Fibroblast of the conjunctiva (primary cell): ENCODE measurements at regions not wholly inside any gene's neighbourhood (a gene's known extent, or its start where the extent isn't known, plus 50 kb on each side); places are given as distances from the start of the nearest gene placed in this dataset.

ENCODE experiments used
- DNase-seq: peaks from one replicate; pipeline ENCODE4 v3.0.0-alpha.2; 2010; ENCODE audit warnings: low read depth

DNA sequence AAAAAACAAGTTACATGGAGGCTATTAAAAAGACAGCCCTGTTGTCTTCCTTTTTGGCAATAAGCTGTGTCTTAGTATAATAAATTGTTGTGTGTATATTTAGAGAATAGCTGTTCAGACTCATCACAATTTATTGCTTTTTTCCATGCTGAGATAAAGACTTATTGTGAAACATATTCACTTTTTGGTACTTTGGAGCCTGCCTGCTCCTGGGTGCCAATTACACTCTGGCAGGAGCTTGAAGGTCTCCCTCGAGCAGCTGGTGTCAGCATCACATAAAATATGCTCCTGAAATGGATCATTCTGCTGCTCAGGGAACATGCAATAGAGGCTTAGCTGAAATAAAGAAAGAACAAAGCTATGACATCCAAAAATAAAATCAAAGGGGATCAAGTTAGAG is 211.6 kb upstream of the DKK2 start:
- no peak for DNase-seq

DNA sequence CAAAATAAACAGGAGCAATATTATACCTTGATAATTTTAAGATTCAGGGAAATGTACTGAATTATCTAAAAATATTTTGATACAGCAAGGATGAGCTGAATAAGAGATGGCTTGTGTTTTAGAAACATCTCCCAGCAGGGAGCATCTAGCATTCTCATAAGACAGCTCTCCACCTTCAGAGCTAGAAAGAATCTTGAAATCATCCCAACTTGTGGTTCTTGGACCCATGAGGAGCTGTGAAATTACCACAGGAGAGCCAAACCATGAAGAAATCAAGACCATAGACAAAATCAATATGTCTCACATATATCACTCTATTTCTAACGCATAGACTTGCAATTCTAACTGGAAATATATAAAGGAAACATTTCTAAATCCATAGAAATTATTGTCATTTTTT is 210.6 kb upstream of the DKK2 start:
- DNase-seq: no peak

DNA sequence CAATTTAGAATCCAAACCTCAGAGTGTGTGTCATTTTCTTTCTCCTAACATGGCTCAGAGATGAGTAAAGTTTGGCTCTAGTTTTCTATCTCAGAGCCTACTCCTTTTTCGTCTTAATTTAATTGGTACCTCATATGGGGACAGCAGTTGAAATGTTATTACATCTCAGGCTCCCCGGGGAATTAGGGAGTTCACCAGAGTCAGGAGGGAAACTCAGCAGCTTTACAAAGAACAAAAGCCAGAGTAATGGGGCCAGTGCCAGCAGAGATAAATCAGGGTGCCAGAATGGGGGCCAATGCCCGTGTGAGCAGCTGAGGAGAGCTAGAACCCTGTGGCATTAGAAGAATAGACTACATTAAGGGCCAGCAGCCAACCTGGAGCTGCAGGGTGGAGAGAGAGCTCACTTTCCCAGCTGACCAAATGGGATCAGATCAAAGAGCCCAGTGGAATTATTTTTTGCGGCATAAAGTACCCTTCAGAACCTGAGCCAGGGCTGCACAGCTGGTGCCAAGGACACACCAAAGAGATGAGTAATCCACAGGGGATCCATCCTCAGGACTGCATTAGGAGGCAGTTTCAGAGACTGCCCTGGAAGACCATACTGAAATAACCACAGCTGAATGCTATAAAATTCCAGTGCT is 207.1 kb upstream of the DKK2 start:
- no peak for DNase-seq

DNA sequence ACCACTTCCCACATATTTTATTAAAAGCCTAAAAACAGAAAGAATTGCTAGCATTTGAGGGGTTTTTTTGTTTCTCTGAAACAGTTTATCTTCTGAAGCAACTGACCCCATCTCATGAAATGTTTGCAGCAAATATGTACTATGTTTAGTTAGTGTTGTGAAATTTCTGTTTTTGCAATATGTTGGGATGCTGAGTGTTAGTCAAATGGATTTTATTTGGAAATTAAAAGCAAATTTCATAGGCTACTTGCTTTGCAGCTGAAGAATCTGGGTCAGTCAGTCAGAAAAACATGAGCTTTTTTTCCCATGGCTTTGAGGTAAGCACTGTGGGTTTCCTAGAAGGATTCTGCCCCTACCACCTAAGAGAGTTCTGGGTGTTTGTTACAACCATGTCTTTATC is 184.9 kb upstream of the DKK2 start:
- no peak for DNase-seq

DNA sequence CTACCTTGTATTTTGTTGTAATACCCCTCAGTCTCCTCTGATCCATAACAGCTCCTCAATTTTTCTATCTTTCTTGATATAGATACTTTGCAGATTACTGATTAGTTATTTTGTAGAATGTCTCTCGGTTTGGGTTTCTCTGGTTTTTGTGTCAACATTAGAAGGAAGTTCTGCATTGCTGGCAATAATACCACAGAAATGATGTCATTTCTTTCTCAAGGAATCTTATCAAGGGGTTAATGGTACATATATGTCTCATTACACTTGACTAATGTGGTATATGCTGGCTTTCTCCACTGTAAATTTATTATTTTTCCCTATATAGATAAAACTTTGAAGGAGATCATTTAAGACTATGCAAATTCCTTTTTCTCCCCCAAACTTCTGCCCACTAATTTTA is 183.6 kb upstream of the DKK2 start:
- no peak for DNase-seq

DNA sequence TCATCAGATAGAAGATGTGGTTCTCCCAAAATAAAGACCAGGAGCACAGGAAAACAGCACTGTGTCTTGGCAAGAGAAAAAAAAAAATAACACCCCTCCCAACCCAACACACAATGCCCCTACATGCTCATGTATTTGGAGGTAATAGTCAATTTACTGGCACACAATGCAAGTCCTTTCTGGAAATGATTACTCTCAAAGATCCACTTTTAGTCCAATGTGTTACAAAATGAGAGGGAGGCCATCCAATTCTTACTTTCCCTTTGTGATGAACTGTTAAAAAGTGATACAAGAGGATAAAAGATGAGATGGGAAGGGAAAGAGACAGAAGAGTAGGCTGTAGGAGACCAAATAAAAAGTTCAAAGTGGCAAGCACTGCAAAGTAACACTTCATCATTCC is 180.3 kb upstream of the DKK2 start:
- DNase-seq: no peak

DNA sequence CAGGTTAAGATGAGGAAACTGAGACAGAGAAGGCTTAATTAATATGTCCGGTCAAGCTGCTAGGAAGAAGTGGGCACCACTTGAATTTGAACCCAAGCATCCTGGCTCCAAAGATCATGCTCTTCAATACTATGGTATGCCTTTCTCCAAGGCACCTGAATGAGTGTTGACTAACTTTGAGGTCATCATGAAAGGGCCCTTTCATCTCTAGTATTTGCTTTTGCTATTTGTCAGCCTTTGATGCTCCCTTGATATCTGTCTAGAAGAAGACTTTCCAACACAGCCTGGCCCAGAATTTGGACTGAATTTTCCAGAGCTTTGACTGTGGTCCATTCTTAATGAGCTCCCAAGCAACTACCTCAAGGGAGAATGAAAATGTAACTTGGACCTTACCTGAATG is 179.1 kb upstream of the DKK2 start:
- no peak for DNase-seq

DNA sequence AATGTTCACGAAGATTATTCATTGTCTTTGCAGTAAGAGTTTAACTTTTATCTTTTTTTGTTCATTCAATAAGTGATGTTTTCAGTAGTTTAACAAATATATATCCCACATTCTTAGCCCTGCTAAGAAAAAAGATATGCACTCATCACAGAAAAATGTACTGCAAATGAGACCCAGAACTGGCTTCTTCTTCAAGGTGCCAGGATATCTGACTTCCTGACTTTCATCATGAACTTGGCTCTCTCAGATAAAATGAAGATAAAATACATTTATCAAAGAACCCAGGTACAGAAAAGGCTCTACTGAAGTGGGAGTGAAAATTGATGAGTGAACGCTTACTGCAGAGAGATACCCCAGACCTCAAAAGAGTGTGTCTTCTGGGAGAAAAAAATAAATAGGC is 177.8 kb upstream of the DKK2 start:
- no peak for DNase-seq

DNA sequence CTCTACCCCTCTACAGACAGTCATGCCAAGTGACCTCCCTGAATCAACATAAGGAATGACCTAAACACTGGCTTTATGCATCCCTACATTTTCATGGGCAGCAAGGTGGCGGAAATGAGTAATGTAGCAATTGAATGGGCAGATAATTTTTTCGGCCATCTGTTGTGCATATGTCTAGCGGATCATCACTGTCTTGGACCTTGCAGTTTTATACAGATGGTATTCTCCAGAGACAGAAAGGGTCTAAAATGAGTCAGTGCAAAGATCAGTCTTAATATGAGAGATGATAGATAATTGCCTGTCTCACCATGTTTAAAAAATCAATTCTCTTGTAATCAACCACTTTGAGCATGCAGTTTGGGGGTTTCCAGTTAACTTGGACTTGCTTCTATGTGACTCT is 177.3 kb upstream of the DKK2 start:
- DNase-seq: no peak

DNA sequence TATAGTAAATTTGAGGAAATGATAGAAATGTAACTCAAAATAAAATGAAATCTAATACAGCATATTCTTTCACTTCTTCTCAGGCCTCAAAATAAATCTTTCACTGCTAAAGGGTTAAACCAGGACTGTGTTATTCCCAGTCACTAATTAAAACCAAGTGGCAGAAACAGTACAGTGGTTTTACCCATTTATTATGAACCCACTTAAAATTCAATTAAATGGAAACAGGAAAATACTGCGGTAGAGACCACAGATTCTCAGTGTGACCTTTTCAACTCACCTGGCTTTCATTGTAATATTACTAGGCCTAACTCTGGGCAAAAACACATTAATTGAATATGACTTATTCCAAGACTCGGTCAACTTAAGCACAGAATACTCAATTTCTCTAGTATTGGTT is 176.5 kb upstream of the DKK2 start:
- DNase-seq: no peak

DNA sequence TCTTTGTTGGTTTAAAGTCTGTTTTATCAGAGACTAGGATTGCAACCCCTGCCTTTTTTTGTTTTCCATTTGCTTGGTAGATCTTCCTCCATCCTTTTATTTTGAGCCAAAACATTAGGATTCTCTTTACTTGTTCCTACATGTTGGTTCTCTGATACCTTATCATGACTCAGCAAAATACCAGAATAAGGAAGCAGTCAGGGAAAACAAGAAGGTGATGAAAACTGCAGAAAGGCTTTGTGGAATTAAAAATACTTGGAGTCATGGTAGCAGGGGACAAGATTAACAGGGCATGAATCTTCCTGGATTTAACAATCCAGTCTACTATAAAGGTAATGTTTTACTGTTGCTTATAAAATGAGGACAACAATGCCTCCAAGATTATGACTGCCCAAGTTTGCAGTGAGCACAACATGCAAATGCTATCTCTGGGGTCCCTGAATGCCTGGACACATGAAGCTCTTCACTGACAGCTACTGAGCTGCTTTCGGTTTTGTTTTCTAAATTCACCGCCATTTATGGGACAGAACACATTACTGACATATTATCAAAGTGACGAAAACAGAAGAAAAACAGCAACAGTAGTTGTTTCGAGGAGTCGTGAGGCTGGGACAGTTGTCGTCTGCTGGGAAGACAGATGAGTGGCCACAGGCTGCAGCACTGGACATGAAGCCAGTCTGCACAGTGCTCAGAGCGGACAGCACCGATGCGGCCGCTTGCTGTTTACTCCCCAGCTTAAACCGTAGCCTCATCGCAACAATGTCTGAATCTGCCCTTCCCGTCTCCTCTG is 174.5 kb upstream of the DKK2 start:
- no peak for DNase-seq

DNA sequence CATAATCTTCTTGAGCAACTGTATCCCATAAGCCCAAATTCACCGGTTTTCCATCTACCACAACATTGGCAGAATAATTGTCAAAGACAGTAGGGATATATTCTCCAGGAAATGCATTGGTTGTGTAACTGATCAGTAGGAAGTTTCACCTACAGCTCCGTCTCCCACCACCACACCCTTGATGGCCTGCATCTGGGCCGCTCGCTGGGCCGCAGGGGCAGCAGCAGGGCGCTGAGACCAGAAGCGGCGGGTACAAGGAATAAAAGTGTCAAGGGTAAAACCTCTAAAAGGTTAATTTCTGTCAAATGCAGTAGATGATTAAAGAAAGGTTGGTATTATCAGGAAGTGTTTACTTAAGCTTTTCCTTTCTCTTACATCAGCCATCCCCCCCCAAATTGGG is 167.6 kb upstream of the DKK2 start:
- no peak for DNase-seq

DNA sequence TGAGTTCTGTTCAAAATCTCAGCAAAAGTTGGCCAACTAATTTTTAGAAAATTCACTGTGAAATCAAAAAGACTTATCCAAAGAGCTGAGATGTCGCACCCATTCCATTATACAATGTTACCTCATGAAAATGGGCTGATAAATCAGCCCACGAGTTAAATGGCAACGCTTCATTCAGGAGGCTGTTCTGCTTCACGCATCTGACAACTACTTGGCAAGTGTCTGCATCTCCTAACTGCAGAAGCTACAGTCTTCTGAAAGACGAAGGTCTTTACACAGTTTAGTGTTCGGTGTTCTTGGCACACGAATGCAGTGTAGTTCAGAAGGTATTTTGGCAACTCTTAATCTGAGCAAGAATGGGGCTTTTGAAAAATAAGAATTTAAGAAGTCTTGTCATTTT is 166.6 kb upstream of the DKK2 start:
- no peak for DNase-seq

DNA sequence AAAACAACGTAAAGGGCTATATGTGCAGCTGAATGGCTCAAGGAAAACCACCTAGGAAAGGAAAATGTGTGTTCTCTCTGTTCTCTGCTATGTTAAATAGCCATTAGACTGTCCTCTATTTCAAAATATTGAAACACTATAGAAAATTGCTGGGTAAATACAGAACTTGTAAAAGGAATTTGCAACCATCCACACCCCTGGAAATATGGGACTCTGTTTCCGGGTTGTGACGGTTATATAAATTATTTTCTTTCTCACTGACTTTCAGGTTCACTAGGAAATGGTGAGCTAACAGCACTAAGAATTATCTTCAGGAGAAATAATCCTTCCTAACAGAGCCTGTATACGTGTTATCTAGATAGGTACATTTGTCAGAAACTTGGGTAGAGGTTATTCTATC is 161.0 kb upstream of the DKK2 start:
- no peak for DNase-seq

DNA sequence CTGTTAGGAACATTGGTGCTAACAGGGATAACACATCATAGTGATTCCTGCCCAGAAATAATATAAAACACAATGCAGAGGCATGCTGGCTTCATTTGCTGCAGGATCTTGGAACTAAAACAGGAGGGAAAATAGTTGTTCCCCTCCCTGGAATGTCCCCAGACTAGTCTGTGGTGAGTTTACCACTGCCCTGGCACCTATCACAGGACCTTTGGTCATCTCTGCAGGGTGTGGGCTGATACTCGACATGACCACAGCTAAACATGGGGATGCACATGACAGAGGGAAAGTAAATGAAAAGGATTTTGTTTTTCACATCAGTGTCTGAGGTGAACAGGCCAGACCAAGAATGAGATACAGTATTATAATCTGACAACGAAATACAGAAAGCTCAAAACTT is 160.2 kb upstream of the DKK2 start:
- DNase-seq: no peak

DNA sequence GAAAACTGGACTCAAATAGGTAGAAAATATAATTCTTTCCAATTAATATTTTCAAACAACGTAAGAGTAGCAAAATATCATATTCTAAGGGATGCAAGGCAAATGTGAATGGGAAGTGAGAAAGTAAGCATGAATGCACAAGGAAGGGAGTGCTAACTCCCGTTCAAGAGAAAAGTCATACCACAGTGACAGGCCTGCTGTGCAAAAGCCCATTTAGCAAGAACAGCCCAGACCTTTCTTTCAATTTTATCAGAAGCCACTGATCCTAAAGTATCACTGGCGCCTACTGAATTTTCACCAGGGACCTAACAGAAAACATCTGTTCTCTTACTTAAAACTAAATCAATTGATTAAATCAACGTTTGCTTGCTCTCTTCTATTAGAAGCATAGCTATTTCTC is 157.9 kb upstream of the DKK2 start:
- DNase-seq: no peak

DNA sequence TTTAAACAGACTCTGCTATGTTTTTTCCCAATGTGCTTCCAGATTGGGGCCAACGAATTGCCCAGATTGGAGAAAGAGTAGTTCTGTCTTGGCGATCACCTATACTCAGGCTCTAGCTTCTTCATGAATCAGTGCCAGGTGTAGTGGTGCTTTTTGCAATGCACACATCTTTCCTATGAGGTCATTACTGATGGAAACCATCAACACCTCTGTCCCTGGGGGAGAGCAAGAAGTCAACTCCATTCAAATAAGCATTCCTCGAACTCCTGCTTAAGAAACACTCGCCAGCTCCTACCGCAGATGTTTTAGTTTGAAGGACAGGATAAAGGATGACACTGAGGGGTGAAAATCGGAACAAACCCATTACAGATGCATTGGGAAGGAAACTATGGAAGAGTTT is 156.5 kb upstream of the DKK2 start:
- no peak for DNase-seq

DNA sequence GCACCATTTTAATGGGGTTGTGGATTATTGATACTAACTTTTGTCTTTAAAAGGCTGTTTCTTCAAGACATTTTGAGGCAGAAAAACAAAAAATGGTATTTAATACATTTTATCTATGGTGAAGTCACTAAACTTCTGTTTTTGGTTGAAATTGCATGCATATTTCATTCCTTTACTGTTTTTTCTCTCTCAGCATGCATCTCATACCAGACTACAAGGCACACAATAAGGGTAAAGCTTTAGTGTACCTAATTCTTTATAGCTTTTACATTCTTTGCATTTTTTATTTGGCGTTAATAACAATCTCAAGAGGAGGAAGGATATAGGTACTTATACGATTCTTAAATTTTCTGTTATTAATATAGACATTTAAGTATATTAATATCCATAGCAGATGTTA is 151.0 kb upstream of the DKK2 start:
- DNase-seq: no peak

DNA sequence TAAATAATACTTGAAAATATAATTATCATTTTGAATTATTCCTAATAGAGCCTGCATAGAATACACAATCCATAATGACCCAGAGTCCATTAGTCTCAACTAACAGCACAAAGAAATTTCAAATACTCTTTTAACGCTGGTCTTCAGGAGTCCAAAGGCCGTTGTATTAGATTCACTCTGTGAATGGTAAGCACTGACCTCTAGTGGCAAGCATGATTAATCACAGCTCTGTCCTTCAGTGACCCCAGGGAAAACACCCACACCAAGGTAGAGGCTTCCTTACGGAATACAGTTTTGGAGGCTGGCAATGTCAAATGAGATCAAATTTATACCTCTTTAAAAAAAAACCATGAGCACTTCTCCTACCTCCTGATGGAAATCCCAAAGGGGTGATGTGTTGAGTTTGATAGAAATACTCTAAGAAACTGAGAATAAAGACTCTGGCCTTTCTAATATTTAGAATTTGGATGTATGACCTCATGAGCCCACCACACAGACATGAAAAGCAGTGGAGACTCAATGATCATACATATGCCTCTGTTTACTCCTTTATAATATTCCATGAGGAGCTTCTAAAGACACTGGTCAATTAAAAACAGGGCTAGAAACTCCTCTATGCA is 147.2 kb upstream of the DKK2 start:
- DNase-seq: peak; percentile 51

DNA sequence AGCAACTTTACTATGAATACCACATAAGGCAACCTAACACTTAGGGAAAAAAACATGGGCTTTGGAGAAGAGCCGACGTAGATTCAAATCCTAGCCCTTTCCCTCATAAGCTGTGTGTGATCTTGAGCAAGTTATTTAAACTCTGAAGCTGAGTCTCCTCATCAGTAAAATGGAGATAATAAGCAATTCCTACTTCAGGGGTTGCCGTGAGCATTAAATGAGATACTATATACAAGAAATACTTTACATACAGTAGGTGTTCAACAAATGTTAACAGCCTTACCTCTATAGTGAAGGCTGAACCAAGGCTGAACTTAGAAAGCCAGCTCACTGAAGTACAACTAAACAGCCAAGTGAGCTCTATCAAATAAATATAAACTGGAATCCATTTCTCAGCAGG is 146.2 kb upstream of the DKK2 start:
- DNase-seq: no peak

DNA sequence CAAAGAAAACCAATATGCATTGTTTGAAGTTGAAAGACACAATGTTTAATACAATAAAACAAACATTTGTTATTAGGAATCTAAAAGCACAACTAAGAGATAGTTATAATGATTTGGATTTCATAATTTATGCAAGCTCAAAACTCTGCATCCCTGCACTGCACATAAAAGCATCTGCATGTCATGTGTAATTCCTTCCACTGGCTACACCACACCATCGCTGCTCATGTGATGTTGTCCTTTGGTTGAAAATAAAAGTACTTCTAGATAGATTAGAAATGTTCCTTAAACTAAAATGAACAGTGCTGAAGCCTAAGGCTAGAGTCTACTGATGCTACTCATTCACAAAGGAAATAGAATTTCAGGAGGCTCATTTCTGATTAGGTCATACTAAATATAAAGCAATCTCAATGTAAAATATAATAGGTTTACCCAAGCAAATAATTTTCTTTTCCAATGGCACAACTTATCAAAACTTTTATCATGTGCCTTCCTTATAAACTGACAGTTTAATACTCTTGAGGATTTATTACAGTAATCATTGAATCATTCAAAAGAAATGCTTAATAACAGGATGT is 130.8 kb upstream of the DKK2 start:
- DNase-seq: no peak

DNA sequence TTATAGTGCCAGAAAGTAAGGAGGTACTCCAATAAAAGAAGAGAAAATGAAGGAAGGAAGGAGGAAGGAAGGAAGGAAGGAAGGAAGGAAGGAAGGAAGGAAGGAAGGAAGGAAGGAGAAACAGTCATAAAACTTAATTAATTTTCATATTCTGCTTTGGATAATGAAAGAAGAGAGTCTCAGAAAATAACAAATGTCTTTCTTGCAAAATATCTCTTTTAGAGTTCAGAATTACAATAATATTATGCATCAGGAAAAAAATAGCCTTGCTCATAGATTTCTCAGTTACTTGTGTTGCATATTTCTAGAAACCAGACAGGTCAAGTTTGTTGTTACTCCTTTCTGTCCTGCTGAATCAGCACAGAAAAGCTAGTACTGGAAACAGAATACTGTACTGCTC is 130.1 kb upstream of the DKK2 start:
- DNase-seq: no peak

DNA sequence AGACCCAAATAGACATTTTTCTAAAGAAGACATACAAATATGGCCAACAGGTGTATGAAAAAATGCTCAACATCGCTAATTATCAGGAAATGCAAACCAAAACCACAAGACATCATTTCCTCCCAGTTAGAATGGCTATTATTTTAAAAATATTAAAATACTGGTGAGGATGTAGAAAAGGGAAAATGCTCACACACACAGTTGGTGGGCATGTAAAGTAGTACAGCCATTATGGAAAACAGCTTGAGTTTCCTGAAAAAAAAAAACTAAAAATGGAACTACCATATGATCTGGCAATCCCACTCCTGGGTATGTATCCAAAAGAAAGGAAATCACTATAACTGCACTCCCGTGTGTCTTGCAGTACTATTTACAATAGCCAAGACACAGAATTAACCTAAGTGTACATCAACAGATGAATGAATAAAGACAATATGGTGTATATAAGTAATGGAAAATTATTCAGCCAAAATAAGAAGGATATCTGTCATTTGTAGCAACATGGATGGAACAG is 128.9 kb upstream of the DKK2 start:
- no peak for DNase-seq
